Large intestine (tissue), 3 donors: ENCODE measurements at regions not wholly inside any gene's neighbourhood (a gene's known extent, or its start where the extent isn't known, plus 50 kb on each side); places are given as distances from the start of the nearest gene placed in this dataset.
"Not testable (repeated sequence)": the region's sequence is repeated elsewhere in the genome, so short reads cannot be mapped to it uniquely, and the experiment has no call there.

ENCODE experiments used
- DNase-seq, 2 donors: peaks; one replicate each; pipeline versions ENCODE4 v3.0.0 to v3.0.0-alpha.2; 2013
- H3K27ac ChIP-seq: one replicate; pipeline ENCODE4 v1.5.1; 2013; ENCODE audit warnings: low read length
- H3K27me3 ChIP-seq: 2 replicates; pipeline ENCODE4 v1.6.1; 2013; ENCODE audit warnings: low read length; ENCODE audit not compliant: control insufficient read depth, insufficient read depth
- H3K36me3 ChIP-seq: 2 replicates; pipeline ENCODE4 v1.6.1; 2013; ENCODE audit warnings: low read length; ENCODE audit not compliant: control insufficient read depth, insufficient read depth
- H3K4me1 ChIP-seq: one replicate; pipeline ENCODE4 v1.6.1; 2013; ENCODE audit warnings: low read length; ENCODE audit not compliant: control insufficient read depth, insufficient read depth
- H3K4me3 ChIP-seq: one replicate; pipeline ENCODE4 v1.5.1; 2013; ENCODE audit warnings: low read length
- H3K9me3 ChIP-seq: one replicate; pipeline ENCODE4 v1.6.1; 2013; ENCODE audit warnings: mild to moderate bottlenecking, low read depth, low read length, moderate library complexity; ENCODE audit not compliant: control insufficient read depth
- WGBS: methylation state at CpG from one replicate; pipeline ENCODE4 v1.1.5; 2013; ENCODE audit warnings: low lambda C conversion rate; ENCODE audit not compliant: insufficient coverage; 5-methylcytosine and 5-hydroxymethylcytosine counted together

GRCh38 chr17:26731005-26731921 lies 562.7 kb upstream of the WSB1 start:
- WGBS, result 46% methylated on average over 9 of the region's 96 CpGs
- no peak for DNase-seq

GRCh38 chr17:26731926-26732325 lies 562.0 kb upstream of the WSB1 start:
- not testable (repeated sequence) for H3K27me3 ChIP-seq, H3K4me1 ChIP-seq, DNase-seq, H3K27ac ChIP-seq, H3K4me3 ChIP-seq, H3K36me3 ChIP-seq
- peaks cover 13% of the 10 kb centered on the region for H3K9me3 ChIP-seq
- WGBS, result no CpG with 5 or more reads among the region's 22 CpGs

More at GRCh38 chr17:26731005-26731921, 562.7 kb upstream of the WSB1 start:
- no peaks in the 10 kb centered on the region for H3K27me3 ChIP-seq
- peaks cover 13% of the 10 kb centered on the region for H3K9me3 ChIP-seq
- no peak overlapping the region for H3K27ac ChIP-seq
- H3K4me3 ChIP-seq, result no peak overlapping the region
- H3K4me1 ChIP-seq, result no peaks in the 10 kb centered on the region
- H3K36me3 ChIP-seq, result no peaks in the 10 kb centered on the region

DNA sequence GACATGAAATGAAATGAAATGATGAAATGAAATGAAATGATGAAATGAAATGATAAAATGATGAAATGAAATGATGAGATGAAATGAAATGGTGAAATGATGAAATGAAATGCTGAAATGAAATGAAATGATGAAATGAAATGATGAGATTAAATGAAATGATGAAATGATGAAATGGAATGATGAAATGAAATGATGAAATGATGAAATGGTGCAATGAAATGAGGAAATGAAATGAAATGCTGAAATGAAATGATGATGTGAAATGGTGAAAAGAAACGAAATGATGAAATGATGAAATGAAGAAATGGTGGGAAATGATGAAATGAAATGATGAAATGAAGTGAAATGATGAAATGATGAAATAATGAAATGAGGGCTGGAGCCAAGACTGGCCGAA lies 559.1 kb upstream of the WSB1 start:
- not testable (repeated sequence) for H3K36me3 ChIP-seq, DNase-seq, H3K4me3 ChIP-seq, H3K4me1 ChIP-seq, H3K27ac ChIP-seq, H3K27me3 ChIP-seq
- 45% methylated on average over 1 of the region's 2 CpGs for WGBS
- H3K9me3 ChIP-seq, result peaks cover 13% of the 10 kb centered on the region

GRCh38 chr17:26735977-26736376 lies 557.9 kb upstream of the WSB1 start:
- WGBS, result no CpG with 5 or more reads among the region's 6 CpGs
- DNase-seq, H3K27me3 ChIP-seq, H3K36me3 ChIP-seq, H3K4me3 ChIP-seq, H3K4me1 ChIP-seq, H3K27ac ChIP-seq: not testable (repeated sequence)
- peaks cover 11% of the 10 kb centered on the region for H3K9me3 ChIP-seq

- whole genome bisulfite sequencing, result 62% methylated on average over 8 of the region's 103 CpGs
- no peaks in the 10 kb centered on the region for H3K4me1 ChIP-seq
- H3K9me3 ChIP-seq, result peaks cover 11% of the 10 kb centered on the region
- no peaks in the 10 kb centered on the region for H3K36me3 ChIP-seq
- no peak for DNase-seq
- no peaks in the 10 kb centered on the region for H3K27me3 ChIP-seq
- no peak overlapping the region for H3K4me3 ChIP-seq
- no peak overlapping the region for H3K27ac ChIP-seq
Measured at GRCh38 chr17:26765860-26766709, 527.8 kb upstream of the WSB1 start.

DNA sequence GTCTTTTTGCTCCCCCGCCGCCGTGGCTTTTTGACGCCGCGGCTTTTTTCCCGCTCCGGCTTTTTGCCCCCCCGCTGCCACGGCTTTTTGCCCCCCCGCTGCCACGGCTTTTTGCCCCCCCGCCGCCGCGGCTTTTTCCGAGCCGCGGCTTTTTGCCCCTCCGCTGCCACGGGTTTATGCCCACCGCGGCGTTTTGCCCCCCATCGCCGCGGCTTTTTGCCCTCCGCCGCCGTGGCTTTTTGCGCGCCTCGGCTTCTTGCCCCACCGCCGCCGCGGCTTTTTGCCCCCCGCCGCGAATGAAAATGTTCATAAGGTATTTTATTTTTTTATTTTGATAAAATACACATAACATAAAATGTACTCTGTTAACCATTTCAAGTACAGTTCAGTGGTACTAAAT lies 527.2 kb upstream of the WSB1 start:
- DNase-seq, result no peak
- Histone ChIP-seq H3K9me3 (peaks cover 11% of the 10 kb centered on the region), H3K4me3 (no peak overlapping the region), H3K27me3 (no peaks in the 10 kb centered on the region), H3K4me1 (no peaks in the 10 kb centered on the region), H3K27ac (no peak overlapping the region), H3K36me3 (no peaks in the 10 kb centered on the region)
- 46% methylated on average over 7 of the region's 40 CpGs for WGBS

GRCh38 chr17:26773189-26774188 lies 520.4 kb upstream of the WSB1 start:
- H3K4me3 ChIP-seq, result no peak overlapping the region
- no peak overlapping the region for H3K27ac ChIP-seq
- H3K9me3 ChIP-seq, result peaks cover 28% of the 10 kb centered on the region
- no peaks in the 10 kb centered on the region for H3K4me1 ChIP-seq
- 80% methylated on average over 2 of the region's 118 CpGs for WGBS
- H3K27me3 ChIP-seq, result no peaks in the 10 kb centered on the region
- no peak for DNase-seq
- no peaks in the 10 kb centered on the region for H3K36me3 ChIP-seq

DNA sequence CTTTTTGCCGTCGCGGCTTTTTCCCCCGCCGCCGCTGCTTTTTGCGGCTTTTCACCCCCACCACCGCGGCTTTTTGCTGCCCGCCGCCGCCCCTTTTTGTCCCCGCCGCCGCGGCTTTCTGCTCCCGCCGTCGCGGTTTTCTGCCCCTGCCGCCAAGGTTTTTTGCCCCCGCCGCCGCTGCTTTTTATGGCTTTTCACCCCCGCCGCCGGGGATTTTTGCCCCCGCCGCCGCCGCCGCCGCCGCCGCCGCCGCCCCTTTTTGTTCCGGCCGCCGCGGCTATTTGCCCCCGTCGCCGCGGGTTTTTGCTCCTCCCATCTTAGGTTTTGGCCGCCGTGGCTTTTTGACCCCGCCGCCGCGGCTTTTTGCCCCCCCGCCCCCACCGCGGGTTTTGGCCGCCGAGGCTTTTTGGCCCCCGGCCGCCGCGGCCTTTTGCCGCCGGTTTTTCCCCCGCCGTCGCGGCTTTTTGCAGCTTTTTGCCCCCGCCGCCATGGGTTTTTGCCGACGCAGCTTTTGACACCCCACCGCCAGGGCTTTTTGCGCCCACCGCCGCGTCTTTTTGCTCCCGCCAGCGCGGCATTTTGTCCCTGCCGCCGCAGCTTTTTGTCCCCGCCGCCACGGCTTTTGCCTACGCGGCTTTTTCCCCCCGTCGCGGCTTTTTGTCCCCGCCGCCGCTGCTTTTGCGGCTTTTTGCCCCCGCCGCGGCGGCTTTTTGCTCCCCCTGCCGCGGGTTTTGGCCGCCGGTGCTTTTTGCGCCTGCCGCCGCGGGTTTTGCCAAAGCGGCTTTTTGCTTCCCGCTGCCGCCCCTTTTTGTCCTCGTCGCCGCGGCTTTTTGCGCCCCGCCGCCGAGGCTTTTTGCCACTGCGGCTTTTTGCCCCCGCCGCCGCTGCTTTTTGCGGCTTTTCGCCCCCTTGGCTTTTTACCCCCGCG lies 519.4 kb upstream of the WSB1 start:
- H3K27me3 ChIP-seq, result no peaks in the 10 kb centered on the region
- 53% methylated on average over 23 of the region's 123 CpGs for whole genome bisulfite sequencing
- no peak overlapping the region for H3K4me3 ChIP-seq
- no peak overlapping the region for H3K27ac ChIP-seq
- DNase-seq, result no peak
- H3K4me1 ChIP-seq, result no peaks in the 10 kb centered on the region
- no peaks in the 10 kb centered on the region for H3K36me3 ChIP-seq
- peaks cover 28% of the 10 kb centered on the region for H3K9me3 ChIP-seq

DNA sequence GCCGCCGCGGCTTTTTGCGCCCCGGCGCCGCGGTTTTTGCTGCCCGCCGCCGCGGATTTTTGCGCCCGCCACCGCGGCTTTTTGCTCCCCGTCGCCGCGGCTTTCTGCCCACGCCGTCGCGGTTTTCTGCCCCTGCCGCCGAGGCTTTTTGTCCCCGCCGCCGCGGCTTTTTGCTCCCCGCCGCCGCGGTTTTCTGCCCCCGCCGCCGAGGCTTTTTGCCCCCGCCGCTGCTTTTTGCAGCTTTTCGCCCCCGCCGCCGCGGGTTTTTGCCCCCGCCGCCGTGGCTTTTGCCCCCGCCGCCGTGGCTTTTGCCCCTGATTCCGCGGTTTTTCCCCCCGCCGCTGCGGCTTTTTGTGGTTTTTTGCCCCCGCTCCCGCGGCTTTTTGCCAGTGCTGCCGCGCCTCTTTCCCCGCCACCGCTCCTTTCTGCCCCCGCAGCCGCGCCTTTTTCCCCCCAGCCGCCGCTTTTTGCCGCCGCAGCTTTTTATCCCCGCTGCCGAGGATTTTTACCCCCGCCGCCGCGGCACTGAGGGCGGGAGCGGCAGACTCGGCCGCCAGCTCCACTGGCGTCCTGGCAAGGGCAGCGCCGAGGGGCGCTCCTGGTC lies 518.6 kb upstream of the WSB1 start:
- Histone ChIP-seq H3K27ac (no peak overlapping the region), H3K27me3 (no peaks in the 10 kb centered on the region), H3K9me3 (peaks cover 28% of the 10 kb centered on the region), H3K36me3 (no peaks in the 10 kb centered on the region), H3K4me3 (no peak overlapping the region), H3K4me1 (no peaks in the 10 kb centered on the region)
- no peak for DNase-seq
- WGBS, result 55% methylated on average over 5 of the region's 83 CpGs
